ENCODE measurements at regions not wholly inside any gene's neighbourhood (a gene's known extent, or its start where the extent isn't known, plus 50 kb on each side); places are given as distances from the start of the nearest gene placed in this dataset.
"Not testable (repeated sequence)": the region's sequence is repeated elsewhere in the genome, so short reads cannot be mapped to it uniquely, and the experiment has no call there.

GRCh38 chr9:99472240-99472915 lies 250.3 kb downstream of the SEC61B start:
- DNase-seq (ENCODE audit: extremely low read depth, low read depth) = no peak

GRCh38 chr9:99472916-99473245 lies 250.8 kb downstream of the SEC61B start:
- DNase-seq (ENCODE audit: extremely low read depth, low read depth) = no peak

GRCh38 chr9:99474186-99474585 lies 252.1 kb downstream of the SEC61B start:
- DNase-seq (ENCODE audit: extremely low read depth, low read depth) = no peak

- no peak for DNase-seq (ENCODE audit: extremely low read depth, low read depth)
These were observed 253.5 kb downstream of the SEC61B start for GRCh38 chr9:99475401-99476065.

GRCh38 chr9:99478469-99479027 lies 256.5 kb downstream of the SEC61B start:
- no peak for DNase-seq (ENCODE audit: extremely low read depth, low read depth)

GRCh38 chr9:99479929-99480328 lies 257.8 kb downstream of the SEC61B start:
- DNase-seq (ENCODE audit: extremely low read depth, low read depth) = no peak

GRCh38 chr9:99485459-99485858 lies 263.4 kb downstream of the SEC61B start:
- no peak for DNase-seq (ENCODE audit: extremely low read depth, low read depth)

GRCh38 chr9:99486684-99487083 lies 264.6 kb downstream of the SEC61B start:
- DNase-seq (ENCODE audit: extremely low read depth, low read depth) = no peak

- no peak for DNase-seq (ENCODE audit: extremely low read depth, low read depth)
These were observed 266.3 kb downstream of the SEC61B start for GRCh38 chr9:99488131-99489059.

- no peak for DNase-seq (ENCODE audit: extremely low read depth, low read depth)
These were observed 267.0 kb downstream of the SEC61B start for GRCh38 chr9:99489060-99489413.

GRCh38 chr9:99490729-99491128 lies 268.6 kb downstream of the SEC61B start:
- no peak for DNase-seq (ENCODE audit: extremely low read depth, low read depth)

GRCh38 chr9:99491408-99492158 lies 269.5 kb downstream of the SEC61B start:
- DNase-seq (ENCODE audit: extremely low read depth, low read depth) = no peak

- no peak for DNase-seq (ENCODE audit: extremely low read depth, low read depth)
These were observed 275.6 kb downstream of the SEC61B start for GRCh38 chr9:99497641-99498040.

- DNase-seq (ENCODE audit: extremely low read depth, low read depth) = not testable (repeated sequence)
These were observed 276.9 kb downstream of the SEC61B start for GRCh38 chr9:99498979-99499378.

GRCh38 chr9:99505936-99506335 lies 283.9 kb downstream of the SEC61B start:
- DNase-seq (ENCODE audit: extremely low read depth, low read depth) = no peak

- DNase-seq (ENCODE audit: extremely low read depth, low read depth) = no peak
These were observed 284.8 kb downstream of the SEC61B start for GRCh38 chr9:99506747-99507348.

- no peak for DNase-seq (ENCODE audit: extremely low read depth, low read depth)
These were observed 287.1 kb downstream of the SEC61B start for GRCh38 chr9:99509065-99509745.

- DNase-seq (ENCODE audit: extremely low read depth, low read depth) = no peak
These were observed 287.9 kb downstream of the SEC61B start for GRCh38 chr9:99509900-99510535.

- no peak for DNase-seq (ENCODE audit: extremely low read depth, low read depth)
These were observed 289.6 kb downstream of the SEC61B start for GRCh38 chr9:99511723-99512122.
